B cell (primary cell): ENCODE measurements at regions not wholly inside any gene's neighbourhood (a gene's known extent, or its start where the extent isn't known, plus 50 kb on each side); places are given as distances from the start of the nearest gene placed in this dataset.

ENCODE experiments used
- ATAC-seq: fragments of 200-7000 bp; cut with Tn5 transposase; one replicate; pipeline ENCODE4 v1.10.0; 2021; ENCODE audit warnings: low read depth, mild to moderate bottlenecking, moderate number of reproducible peaks, moderate library complexity
- CTCF ChIA-PET: fragments of 350-600 bp; sonication (Branson Sonifier 250); formaldehyde crosslinking; loops from one replicate; lab custom pipeline; 2021; ENCODE audit warnings: antibody characterized with exemption, inconsistent platforms; lab: Charles Lee
- POLR2A ChIA-PET: fragments of 350-600 bp; sonication (Branson Sonifier 250); formaldehyde crosslinking; loops from one replicate; lab custom pipeline; 2021; ENCODE audit warnings: antibody characterized with exemption; lab: Charles Lee
- DNase-seq: peaks from one replicate; pipeline ENCODE4 v3.0.0; 2013
- H2AFZ ChIP-seq: 2 replicates; pipeline ENCODE4 v1.6.1; 2012; ENCODE audit warnings: mild to moderate bottlenecking, low read depth, low read length; ENCODE audit not compliant: insufficient read depth, poor library complexity, severe bottlenecking
- H3K27ac ChIP-seq, 2 donors: 1 replicate in 1 of 2; 2 replicates in 1 of 2; pipeline ENCODE4 v1.5.1; 2012 to 2013; ENCODE audit warnings: low read length in 2 of 2, mild to moderate bottlenecking in 2 of 2, moderate library complexity in 1 of 2
- H3K27me3 ChIP-seq, 4 experiments: fragments of 200-600 bp in 1 of 4; sonication (generic) in 1 of 4; replicated peaks in 1 of 4; 1 replicate in 2 of 4; 2 replicates in 2 of 4; pipeline versions ENCODE4 v1.6.1 to v1.7.0; 2013 to 2016; ENCODE audit warnings: low read length in 3 of 4, mild to moderate bottlenecking in 2 of 4, mixed read lengths in 1 of 4, moderate library complexity in 1 of 4; ENCODE audit not compliant: insufficient read depth in 4 of 4, control insufficient read depth in 3 of 4; ENCODE audit errors: control extremely low read depth in 1 of 4
- H3K36me3 ChIP-seq, 2 experiments: replicated peaks in 1 of 2; 1 replicate in 1 of 2; 2 replicates in 1 of 2; pipeline versions ENCODE4 v1.6.1 to v1.7.1; 2013; ENCODE audit warnings: low read length in 1 of 2; ENCODE audit not compliant: insufficient read depth in 2 of 2, control insufficient read depth in 1 of 2; ENCODE audit errors: control extremely low read depth in 1 of 2, extremely low read depth in 1 of 2
- H3K4me1 ChIP-seq, 2 donors: fragments of 200-600 bp in 1 of 2; sonication (generic) in 1 of 2; 1 replicate in 1 of 2; 2 replicates in 1 of 2; pipeline versions ENCODE4 v1.5.1 to v1.6.1; 2013 to 2017; ENCODE audit warnings: low read length in 2 of 2; ENCODE audit not compliant: control insufficient read depth in 2 of 2, insufficient read depth in 2 of 2
- H3K4me2 ChIP-seq: replicated peaks from 2 replicates; pipeline ENCODE3; 2012; ENCODE audit warnings: mild to moderate bottlenecking, low read depth, low read length; ENCODE audit not compliant: poor library complexity, severe bottlenecking
- H3K4me3 ChIP-seq, 5 experiments: fragments of 200-600 bp in 1 of 5; sonication (generic) in 1 of 5; 1 replicate in 3 of 5; 2 replicates in 2 of 5; pipeline versions ENCODE4 v1.5.1 to v1.7.0; 2011 to 2016; ENCODE audit warnings: low read length in 4 of 5, mild to moderate bottlenecking in 4 of 5, low read depth in 2 of 5, control low read depth in 1 of 5, moderate library complexity in 1 of 5; ENCODE audit not compliant: insufficient read depth in 1 of 5; ENCODE audit errors: control extremely low read depth in 1 of 5, extremely low read depth in 1 of 5
- H3K79me2 ChIP-seq: fragments of 200-600 bp; sonication (generic); one replicate; pipeline ENCODE4 v1.6.0; 2016; ENCODE audit warnings: low read length; ENCODE audit not compliant: control insufficient read depth, insufficient read depth
- H3K9ac ChIP-seq: fragments of 200-600 bp; sonication (generic); 2 replicates; pipeline ENCODE4 v1.6.1; 2017; ENCODE audit warnings: mild to moderate bottlenecking, low read length, moderate library complexity
- H3K9me3 ChIP-seq, 3 donors: one replicate each; pipeline versions ENCODE4 v1.6.1 to v1.7.1; 2013; ENCODE audit warnings: low read length in 2 of 3; ENCODE audit not compliant: control insufficient read depth in 2 of 3, insufficient read depth in 1 of 3; ENCODE audit errors: control extremely low read depth in 1 of 3
- H4K20me1 ChIP-seq: 2 replicates; pipeline ENCODE4 v1.6.0; 2012; ENCODE audit warnings: mild to moderate bottlenecking, low read length; ENCODE audit not compliant: insufficient read depth, control insufficient read depth, poor library complexity, severe bottlenecking
- H3K27ac Mint-ChIP-seq: one replicate; pipeline ENCODE4 v1.8.0; 2021; ENCODE audit warnings: mixed read lengths
- H3K27me3 Mint-ChIP-seq: one replicate; pipeline ENCODE4 v1.8.0; 2021; ENCODE audit warnings: mixed read lengths
- H3K4me1 Mint-ChIP-seq: one replicate; pipeline ENCODE4 v1.8.0; 2021; ENCODE audit warnings: mixed read lengths
- H3K4me3 Mint-ChIP-seq: one replicate; pipeline ENCODE4 v1.8.0; 2021; ENCODE audit warnings: mixed read lengths
- H3K9me3 Mint-ChIP-seq: one replicate; pipeline ENCODE4 v1.8.0; 2022; ENCODE audit warnings: mixed read lengths; ENCODE audit not compliant: insufficient read depth
- EZH2 ChIP-seq: IDR thresholded peaks from 2 replicates; pipeline ENCODE4 v1.6.1; 2012; ENCODE audit warnings: borderline replicate concordance, low read depth, mild to moderate bottlenecking, moderate library complexity, low read length; ENCODE audit not compliant: insufficient read depth, poor library complexity, severe bottlenecking
- WGBS: methylation state at CpG from one replicate; pipeline ENCODE4 v1.1.5; 2013; ENCODE audit warnings: missing lambda C conversion rate; ENCODE audit not compliant: insufficient coverage; 5-methylcytosine and 5-hydroxymethylcytosine counted together
- intact Hi-C: fragments of 100-400 bp; cut with micrococcal nuclease; formaldehyde crosslinking; loops from one replicate; pipeline ENCODE4 v1.10.0; 2022
- TF ChIP-seq, protein P1 (sequence below): fragments of 200-600 bp; IDR thresholded peaks from one replicate; pipeline ENCODE4 v1.8.0; 2022; ENCODE audit warnings: antibody characterized with exemption, mild to moderate bottlenecking

DNA sequence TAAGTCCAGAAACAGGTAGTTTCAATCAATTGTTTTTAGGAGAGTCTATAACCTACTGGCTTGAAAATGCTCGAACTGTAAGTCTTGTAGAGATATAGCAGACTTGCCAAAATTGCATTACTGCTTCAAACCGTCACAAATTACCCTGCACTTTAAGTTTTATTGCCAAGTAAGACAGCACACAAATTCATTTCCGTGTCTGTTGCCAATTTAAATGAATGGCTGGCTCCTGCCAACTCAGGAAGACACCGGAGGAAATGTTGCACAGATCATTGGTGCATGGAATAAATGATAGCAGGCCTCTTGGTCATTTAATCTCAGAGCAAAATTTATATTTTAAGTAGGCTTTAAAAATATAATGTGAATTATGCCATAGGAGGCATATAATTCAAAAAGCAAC lies 438.1 kb downstream of the HACE1 start:
- Histone ChIP-seq H3K4me3 (no peak overlapping the region), H3K79me2 (no peaks in the 10 kb centered on the region), H4K20me1 (no peaks in the 10 kb centered on the region), H3K9ac (no peak overlapping the region), H3K27me3 (no peaks in the 10 kb centered on the region), H3K4me1 (no peaks in the 10 kb centered on the region), H3K9me3 (peaks cover 0 to 2% (median 0%) of the 10 kb centered on the region in 3 donors), H2AFZ (no peak overlapping the region), H3K4me2 (no peak overlapping the region), H3K27ac (no peak overlapping the region), H3K36me3 (no peaks in the 10 kb centered on the region)
- intact Hi-C loops: no loop called here
- no peak overlapping the region for H3K4me3 Mint-ChIP-seq
- H3K4me1 Mint-ChIP-seq: no peaks in the 10 kb centered on the region
- no peak for TF ChIP-seq EZH2
- TF ChIP-seq, protein P1, sequence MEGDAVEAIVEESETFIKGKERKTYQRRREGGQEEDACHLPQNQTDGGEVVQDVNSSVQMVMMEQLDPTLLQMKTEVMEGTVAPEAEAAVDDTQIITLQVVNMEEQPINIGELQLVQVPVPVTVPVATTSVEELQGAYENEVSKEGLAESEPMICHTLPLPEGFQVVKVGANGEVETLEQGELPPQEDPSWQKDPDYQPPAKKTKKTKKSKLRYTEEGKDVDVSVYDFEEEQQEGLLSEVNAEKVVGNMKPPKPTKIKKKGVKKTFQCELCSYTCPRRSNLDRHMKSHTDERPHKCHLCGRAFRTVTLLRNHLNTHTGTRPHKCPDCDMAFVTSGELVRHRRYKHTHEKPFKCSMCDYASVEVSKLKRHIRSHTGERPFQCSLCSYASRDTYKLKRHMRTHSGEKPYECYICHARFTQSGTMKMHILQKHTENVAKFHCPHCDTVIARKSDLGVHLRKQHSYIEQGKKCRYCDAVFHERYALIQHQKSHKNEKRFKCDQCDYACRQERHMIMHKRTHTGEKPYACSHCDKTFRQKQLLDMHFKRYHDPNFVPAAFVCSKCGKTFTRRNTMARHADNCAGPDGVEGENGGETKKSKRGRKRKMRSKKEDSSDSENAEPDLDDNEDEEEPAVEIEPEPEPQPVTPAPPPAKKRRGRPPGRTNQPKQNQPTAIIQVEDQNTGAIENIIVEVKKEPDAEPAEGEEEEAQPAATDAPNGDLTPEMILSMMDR: no peak
- POLR2A ChIA-PET: no interaction called here
- no peak overlapping the region for H3K27ac Mint-ChIP-seq
- H3K9me3 Mint-ChIP-seq: peaks cover 6% of the 10 kb centered on the region
- DNase-seq: no peak
- no peaks in the 10 kb centered on the region for H3K27me3 Mint-ChIP-seq
- no peak for ATAC-seq
- 100% methylated on average over 1 of the region's 4 CpGs for WGBS
- CTCF ChIA-PET: interaction anchor here (1.0 kb wide), 1 partner anchor 19 kb away, joined by 3 read pairs; no protein-coding TSS in a partner anchor

DNA sequence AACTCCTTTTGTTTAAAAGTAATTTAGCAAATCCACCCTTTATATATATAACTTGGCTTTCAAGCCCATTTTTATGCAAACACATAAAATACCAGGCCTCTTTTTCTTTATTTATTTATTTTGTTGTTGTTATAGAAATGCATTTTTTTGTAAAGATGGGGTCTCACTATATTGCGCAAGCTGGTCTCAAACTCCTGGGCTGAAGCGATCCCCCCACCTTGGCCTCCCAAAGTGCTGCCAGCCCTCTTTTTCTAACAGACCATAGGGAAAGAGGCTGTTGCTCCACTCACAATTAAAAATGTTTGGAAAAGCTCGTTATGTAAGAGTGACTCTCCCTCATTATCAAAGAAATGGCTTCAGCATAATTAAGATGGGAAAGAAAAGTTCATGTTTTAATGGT lies 440.9 kb downstream of the HACE1 start:
- H3K27ac ChIP-seq: no peak overlapping the region
- Mint-ChIP-seq H3K27me3 (no peaks in the 10 kb centered on the region), H3K27ac (no peak overlapping the region), H3K4me1 (no peaks in the 10 kb centered on the region), H3K4me3 (no peak overlapping the region), H3K9me3 (peaks cover 3% of the 10 kb centered on the region)
- no peak overlapping the region for H3K4me2 ChIP-seq
- no CpG with 5 or more reads among the region's 3 CpGs for WGBS
- ChIA-PET CTCF (no interaction called here), POLR2A (no interaction called here)
- no peak for TF ChIP-seq EZH2
- TF ChIP-seq, protein P1: no peak
- H3K9ac ChIP-seq: no peak overlapping the region
- DNase-seq (no peak), ATAC-seq (no peak)
- H3K9me3 ChIP-seq: peaks cover 0 to 2% (median 0%) of the 10 kb centered on the region in 3 donors
- H4K20me1 ChIP-seq: no peaks in the 10 kb centered on the region
- no peak overlapping the region for H2AFZ ChIP-seq
- no peaks in the 10 kb centered on the region for H3K27me3 ChIP-seq
- no peaks in the 10 kb centered on the region for H3K36me3 ChIP-seq
- no peaks in the 10 kb centered on the region for H3K4me1 ChIP-seq
- intact Hi-C loops: no loop called here
- H3K79me2 ChIP-seq: no peaks in the 10 kb centered on the region
- no peak overlapping the region for H3K4me3 ChIP-seq
